HG02588 (cell line): ENCODE measurements at regions not wholly inside any gene's neighbourhood (a gene's known extent, or its start where the extent isn't known, plus 50 kb on each side); places are given as distances from the start of the nearest gene placed in this dataset.

Experiments
- ATAC-seq: cut with Tn5 transposase; IDR thresholded peaks from one replicate; pipeline ENCODE4 v1.9.1; 2021; ENCODE audit warnings: mild to moderate bottlenecking, moderate library complexity; ENCODE audit not compliant: unreplicated experiment

DNA sequence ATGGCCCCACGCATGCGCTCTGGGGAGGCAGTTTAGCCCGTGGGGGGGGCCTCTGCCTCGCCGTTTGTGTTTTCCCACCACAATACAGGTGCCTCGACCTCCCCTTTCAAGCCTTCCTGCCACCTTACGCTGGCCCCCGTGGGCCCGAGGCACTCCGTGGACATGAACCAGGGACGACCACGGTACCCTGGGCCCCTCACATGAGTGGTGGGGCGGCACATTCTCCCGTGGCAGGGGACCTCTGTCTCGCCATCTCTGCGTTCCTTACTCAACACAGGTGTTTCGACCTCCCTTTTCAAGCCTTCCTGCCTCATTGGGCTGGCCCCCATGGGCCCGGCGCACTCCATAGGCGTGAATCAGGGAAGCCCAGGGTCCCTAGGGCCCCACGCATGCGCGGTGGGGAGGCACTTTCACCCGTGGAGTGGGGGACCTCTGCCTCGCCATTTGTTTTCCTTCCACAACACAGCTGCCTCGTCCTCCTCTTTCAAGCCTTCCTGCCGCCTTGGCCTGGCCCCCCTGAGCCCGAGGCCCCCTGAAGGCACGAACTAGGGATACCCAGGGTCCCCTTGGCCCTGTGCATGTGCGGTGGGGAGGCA is 339.5 kb downstream of the ALG10 start:
- no peak for ATAC-seq

DNA sequence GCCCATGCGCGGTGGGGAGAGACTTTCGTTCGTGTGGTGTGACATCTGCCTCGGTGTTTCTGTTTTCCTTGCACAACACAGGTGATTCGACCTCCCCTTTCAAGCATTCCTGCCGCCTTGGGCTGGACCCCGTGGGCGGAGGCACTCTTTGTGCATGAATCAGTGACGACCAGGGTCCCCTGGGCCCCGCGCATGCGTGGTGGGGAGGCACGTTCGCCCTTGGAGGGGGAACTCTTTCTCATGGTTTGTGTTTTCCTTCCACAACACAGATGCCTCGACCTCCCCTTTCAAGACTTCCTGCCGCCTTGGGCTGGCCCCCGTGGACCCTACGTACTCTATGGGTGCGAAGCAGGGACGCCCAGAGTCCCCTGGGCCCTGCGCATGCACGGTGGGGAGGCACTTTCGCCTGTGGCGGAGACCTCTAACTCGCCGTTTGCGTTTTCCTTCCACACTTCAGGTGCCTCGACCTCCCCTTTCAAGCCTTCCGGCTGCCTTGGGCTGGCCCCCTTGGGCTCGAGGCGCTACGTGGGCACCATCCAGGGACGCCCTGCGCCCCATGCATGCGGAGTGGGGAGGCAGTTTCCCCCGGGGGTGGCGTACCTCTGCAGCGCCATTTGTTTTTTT is 340.9 kb downstream of the ALG10 start:
- ATAC-seq, result no peak

DNA sequence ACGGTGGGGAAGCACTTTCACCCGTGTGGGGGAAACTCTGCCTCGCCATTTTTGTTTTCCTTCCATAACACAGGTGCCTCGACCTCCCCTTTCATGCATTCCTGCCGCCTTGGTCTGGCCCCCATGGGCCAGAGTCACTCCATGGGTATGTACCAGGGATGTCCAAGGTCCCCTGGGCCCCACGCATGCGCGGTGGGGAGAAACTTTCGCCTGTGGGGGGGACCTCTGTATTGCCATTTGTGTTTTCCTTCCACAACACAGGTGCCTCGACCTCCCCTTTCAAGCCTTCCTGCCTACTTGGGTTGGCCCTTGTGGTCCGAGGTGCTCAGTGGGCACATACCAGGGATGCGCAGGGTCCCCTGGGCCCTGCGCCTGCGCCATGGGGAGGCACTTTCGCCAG is 345.8 kb downstream of the ALG10 start:
- ATAC-seq, result no peak

DNA sequence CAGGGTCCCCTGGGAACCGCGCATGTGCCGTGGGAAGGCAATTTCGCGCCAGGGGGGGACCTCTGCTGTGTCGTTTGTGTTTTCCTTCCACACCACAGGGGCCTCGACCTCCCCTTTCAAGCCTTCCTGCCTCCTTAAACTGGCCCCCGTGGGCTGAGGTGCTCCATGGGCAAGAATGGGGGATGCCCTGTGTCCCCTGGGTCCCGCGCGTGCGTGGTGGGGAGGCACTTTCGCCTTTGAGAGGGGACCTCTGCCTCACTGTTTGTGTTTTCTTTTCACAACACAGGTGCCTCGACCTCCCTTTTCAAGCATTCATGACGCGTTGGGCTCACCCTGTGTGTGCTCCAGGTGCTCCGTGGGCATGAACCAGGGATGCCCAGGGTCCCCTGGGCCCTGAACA is 348.8 kb downstream of the ALG10 start:
- ATAC-seq, result no peak

DNA sequence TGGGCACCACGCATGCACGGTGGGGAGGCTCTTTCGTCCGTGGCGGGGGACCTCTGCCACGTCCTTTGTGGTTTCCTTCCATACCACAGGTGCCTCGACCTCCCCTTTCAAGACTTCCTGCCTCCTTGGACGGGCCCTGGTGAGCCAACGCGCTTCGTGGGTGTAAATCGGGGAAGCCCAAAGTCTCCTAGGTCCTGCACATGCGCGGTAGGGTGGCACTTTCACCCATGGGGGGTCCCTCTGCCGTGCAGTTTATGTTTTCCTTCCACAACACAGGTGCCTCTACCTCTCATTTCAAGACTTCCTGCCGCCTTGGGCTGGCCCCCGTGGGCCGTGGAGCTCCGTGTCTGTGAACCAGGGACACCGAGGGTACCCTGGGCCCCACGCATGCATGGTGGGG is 349.7 kb downstream of the ALG10 start:
- no peak for ATAC-seq

DNA sequence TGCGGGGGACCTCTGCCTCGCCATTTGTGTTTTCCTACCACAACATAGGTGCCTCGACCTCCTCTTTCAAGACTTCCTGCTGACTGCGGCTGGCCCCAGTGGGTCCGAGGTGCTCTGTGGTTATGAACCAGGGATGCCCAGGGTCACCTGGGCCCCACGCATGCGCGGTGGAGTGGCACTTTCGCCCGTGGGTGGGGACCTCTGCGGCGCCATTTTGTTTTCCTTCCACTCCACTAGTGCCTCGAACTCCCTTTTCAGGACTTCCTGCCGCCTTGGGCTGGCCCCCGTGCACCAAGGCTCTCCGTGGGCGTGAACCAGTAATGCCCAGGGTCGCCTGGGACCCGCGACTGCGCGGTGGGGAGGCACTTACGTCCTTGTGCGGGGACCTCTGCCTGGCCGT is 351.6 kb downstream of the ALG10 start:
- ATAC-seq, result no peak

DNA sequence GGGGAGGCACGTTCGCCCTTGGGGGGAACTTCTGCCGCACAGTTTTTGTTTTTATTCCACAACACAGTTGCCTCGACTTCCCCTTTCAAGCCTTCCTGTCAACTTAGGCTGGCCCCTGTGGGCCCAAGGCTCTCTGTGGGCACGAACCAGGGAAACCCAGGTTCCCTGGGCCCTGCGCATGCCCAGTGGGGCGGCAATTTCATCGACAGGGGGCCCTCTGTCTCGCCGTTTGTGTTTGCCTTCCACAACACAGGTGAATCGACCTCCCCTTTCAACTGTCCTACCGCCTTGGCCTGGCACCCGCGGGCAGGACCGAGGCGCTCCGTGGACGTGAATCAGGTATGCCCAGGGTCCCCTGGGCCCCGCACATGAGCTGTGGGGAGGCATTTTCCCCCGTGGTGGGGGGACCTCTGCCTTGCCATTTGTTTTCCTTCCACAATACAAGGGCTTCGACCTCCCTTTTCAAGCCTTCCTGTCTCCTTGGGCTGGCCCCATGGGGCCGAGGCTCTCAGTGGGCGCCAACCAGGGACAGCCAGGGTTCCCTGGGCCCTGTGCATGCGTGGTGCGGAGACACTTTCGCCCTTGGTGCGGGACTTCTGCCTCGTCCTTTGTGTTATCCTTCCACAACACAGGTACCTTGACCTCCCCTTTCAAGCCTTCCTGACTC is 354.0 kb downstream of the ALG10 start:
- ATAC-seq, result no peak

DNA sequence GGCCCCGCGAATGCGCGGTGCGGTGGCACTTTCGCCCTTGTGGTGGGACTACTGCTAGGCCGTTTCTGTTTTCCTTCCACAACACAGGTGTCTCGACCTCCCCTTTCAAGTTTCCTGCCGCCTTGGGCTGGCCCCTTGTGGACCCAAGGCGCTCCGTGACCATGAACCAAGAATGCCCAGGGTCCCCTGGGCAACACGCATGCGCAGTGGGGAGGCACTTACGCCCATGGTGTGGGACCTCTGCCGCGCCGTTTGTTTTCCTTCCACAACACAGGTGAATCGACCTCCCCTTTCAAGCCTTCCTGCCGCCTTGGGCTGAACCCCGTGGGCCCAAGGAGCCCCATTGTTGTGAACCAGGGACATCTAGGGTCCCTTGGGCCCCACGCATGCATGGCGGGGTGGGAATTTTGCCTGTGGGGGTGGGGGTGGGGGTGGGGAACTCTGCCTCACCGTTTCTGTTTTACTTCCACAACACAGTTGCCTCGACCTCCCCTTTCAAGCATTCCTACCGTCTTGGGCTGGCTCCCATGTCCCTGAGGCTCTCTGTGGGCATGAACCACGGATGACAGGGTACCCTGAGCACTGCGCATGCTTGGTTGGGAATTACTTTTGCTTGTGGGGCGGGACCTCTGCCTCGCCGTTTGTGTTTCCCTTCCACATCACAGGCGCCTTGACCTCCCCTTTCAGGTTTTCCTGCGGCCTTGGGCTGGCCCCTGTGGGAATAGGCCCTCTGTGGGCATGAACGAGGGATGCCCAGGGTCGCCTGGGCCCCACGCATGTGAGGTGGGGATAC is 355.1 kb downstream of the ALG10 start:
- no peak for ATAC-seq

DNA sequence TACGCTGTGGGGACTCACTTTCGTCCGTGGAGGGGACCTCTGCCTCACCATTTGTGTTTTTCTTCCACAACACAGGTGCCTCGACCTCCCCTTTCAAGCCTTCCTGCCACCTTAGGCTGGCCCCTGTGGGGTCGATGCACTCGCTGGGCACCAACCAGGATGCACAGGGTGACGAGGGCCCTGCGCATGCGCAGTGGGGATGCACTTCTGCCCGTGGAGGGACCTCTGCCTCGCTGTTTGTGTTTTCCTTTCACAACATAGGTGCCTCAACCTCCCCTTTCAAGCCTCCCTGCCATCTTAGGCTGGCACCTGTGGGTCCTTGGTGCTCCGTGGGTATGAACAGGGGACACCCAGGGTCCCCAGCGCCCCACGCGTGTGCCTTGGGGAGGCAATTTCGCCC is 356.8 kb downstream of the ALG10 start:
- no peak for ATAC-seq

DNA sequence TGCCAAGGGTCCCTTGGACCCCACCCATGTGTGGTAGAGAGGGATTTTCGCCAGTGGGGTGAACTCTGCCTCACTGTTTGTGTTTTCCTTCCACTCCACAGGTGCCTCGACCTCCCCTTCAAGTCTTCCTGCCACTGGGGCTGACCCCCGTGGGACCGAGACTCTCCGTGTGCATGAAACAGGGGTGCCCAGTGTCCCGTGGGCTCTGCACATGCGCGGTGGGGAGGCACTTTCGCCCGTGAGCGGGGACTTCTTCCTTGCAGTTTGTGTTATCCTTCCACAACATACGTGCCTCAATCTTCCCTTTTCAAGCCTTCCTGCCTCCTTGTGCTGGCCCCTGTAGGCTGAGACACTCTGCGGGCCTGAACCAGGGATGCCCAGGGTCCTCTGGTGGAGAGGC is 362.4 kb downstream of the ALG10 start:
- ATAC-seq, result no peak

DNA sequence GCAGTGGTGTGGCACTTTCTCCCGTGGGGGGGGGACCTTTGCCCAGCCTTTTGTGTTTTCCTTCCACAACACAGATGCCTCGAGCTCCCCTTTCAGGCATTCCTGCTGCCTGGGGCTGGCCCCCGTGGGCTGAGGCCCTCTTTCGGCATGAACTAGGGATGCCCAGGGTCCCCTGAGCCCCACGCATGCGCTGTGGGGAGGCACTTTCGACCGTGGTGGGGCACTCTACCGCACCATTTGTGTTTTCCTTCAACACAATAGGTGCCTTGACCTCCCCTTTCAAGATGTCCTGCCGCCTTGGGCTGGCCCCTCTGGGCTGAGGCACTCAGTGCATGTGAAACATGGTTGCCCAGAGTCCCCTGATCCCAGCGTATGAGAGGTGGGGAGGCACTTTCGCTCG is 363.7 kb downstream of the ALG10 start:
- ATAC-seq, result no peak

DNA sequence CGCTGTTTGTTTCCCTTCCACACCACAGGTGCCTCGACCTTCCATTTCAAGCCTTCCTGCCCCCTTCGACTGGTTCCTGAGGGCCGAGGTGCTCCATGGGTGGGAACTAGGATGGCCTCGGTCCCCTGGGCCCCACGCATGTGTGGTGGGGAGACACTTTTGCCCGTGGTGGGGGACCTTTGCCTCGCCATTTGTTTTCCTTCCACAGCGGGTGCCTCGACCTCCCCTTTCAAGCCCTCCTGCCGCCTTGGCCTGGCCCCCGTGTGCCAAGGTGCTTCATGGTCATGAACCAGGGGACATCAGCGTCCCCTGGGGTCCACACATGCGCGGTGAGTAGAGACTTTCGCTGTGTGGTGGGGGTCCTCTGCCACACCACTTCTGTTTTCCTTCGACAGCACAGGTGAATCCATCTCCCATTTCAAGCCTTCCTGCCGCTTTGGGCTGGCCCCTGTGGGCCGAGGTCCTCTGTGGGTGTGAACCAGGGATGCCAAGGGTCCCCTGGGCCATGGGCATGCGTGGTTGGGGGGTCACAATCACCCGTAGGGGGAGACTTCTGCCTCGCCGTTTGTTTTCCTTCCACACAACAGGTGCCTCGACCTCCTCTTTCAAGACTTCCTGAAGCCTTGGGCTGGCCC is 364.4 kb downstream of the ALG10 start:
- ATAC-seq, result no peak

DNA sequence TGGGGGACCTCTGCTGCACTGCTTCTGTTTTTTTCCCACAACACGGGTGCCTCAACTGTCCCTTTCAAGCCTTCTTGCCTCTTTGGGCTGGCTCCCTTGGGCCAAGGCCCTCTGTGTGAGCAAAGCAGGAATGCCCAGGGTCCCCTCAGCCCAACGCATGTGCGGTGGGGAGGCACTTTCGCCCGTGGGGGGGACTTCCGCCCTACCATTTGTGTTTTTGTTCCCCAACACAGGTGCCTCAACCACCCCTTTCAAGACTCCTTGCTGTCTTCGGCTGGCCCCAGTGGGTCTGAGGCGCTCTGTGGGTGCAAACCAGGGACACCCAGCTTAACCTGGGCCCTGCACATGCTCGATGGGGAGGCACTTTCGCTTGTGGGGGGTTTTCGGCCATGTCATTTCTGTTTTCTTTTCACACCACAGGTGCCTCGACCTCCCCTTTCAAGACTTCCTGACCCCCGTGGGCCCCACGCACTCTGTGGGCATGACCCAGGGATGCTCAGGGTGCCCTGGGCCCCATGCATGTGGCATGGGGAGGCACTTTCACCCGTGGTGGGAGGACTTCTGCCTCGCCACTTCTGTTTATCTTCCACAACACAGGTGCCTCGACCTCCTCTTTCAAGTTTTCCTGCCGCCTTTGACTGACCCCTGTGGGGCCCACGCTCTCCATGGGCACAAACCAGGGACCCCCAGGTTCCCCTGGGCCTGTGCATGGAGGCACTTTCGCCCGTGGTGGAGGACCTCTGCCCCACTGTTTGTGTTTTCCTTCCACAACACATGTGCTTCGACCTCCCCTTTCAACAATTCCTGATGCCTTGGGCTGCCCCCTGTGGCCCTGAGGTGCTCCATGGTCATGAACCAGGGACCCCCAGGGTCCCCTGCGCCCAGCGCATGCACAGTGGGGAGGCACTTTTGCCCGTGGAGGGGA is 365.7 kb downstream of the ALG10 start:
- no peak for ATAC-seq

DNA sequence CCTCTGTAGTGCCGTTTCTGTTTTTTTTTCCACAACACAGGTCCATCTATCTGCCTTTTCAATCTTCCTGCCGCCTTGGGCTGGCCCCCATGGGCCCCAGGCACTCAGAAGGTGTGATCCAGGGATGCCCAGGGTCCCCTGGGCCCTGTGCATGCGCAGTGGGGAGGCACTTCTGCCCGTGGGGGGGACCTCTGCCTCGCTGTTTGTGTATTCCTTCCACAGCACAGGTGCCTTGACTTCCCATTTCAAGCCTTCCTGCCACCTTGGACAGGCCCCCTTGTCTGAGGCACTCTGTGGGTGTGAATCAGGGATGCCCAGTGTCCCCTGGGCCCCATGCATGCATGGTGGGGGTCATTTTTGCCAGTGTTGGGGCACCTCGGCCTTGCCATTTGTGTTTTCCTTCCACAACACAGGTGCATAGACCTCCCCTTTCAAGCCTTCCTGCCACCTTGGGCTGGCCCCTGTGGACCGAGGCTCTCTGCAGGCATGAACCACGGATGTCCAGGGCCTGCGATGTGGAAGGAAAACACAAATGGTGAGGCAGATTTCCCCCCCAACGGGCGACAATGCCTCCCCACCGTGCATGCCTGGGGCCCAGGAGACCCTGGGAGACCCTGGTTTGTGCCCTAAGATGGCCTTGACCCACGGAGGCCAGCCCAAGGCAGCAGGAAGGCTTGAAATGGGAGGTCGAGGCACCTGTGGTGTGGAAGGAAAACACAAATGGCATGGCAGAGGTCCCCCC is 366.5 kb downstream of the ALG10 start:
- no peak for ATAC-seq

DNA sequence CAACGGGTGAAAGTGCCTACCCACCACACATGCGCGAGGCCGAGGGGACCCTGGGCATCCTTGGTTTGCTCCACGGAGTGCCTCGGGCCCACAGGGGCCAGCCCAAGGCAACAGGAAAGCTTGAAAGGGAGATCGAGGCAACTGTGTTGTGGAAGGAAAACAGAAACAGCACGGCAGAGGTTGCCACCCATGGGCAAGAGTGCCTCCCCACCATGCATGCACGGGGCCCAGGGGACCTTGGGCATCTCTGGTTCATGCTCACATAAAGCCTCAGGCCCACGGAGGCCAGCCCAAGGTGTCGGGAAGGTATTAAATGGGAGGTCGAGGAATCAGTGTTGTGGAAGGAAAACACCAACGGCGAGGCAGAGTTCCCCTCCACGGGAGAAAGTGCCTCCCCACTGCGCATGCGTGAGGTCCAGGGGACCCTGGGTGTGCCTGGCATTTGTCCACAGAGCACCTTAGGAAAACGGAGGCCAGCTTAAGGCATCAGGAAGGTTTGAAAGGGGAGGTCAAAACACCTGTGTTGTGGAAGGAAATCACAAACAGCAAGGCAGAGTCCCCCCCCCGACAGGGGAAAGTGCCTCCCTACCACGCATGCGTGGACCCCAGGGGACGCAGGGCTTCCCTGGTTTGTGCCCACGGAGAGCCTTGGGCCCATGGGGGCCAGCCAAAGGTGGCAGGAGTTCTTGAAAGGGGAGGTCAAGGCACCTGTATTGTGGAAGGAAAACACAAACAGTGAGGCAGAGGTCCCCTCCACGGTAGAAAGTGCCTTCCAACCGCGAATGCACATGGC is 367.3 kb downstream of the ALG10 start:
- no peak for ATAC-seq

DNA sequence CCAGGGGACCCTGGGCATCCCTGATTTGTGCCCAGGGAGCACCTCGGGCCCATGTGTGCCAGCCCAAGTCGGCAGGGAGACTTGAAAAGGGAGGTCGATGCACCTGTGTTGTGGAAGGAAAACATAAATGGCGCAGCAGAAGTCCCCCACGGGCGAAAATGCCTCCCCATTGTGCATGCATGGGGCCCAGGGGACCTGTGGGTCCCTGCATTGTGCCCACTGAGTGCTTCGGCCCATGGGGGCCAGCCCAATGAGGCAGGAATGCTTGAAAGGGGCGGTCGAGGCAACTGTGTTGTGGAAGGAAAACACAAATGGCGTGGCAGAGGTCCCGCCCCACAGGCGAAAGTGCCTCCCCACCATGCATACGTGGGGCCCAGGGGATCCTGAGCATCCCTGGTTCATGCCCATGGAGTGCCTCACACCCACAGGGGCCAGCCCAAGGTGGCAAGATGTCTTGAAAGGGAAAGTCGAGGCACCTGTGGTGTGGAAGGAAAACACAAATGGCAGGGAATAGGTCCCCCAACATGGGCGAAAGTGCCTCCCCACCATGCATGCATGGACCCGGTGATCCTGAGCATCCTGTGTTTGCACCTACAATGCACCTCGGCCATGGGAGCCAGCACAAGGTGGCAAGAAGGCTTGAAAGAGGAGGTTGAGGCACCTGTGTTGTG is 368.0 kb downstream of the ALG10 start:
- no peak for ATAC-seq

DNA sequence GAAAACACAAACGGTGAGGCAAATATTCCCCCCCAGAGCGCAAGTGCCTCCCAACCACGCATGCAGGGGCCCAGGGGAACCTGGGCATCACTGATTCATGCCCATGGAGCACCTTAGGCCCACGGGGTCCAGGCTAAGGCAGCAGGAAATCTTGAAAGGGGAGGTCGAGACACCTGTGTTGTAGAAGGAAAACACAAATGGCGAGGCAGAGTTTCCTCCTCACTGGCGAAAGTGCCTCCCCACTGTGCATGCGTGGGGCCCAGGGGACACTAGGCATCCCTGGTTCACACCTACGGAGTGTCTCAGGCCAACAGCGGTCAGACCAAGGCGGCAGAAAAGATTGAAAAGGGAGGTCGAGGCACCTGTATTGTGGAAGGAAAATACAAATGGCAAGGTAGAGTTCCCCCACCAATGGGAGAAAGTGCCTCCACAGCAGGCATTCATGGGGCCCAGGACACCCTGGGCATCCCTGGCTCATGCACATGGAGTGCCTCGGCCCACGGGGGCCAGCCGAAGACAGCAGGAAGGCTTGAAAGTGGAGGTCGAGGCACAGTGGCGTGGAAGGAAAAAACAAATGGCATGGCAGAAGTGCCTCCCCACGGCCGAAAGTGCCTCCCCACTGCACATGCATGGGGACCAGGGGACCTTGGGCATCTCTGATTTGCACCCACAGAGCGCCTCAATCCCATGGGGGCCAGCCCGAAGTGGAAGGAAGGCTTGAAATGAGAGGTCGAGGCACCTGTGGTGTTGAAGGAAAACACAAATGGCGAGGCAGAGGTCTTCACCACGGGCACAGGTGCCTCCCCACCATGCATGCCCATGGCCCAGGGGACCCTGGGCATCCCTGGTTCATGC is 368.8 kb downstream of the ALG10 start:
- no peak for ATAC-seq
